ENCODE measurements at regions not wholly inside any gene's neighbourhood (a gene's known extent, or its start where the extent isn't known, plus 50 kb on each side); places are given as distances from the start of the nearest gene placed in this dataset.

GRCh38 chr9:119884438-119884837 is 515.2 kb upstream of the BRINP1 start:
- no peak for TF ChIP-seq CBX2 (IDR thresholded peaks at IDR 0.05; ENCODE audit: borderline replicate concordance, low read depth)
- TF ChIP-seq, protein P1, sequence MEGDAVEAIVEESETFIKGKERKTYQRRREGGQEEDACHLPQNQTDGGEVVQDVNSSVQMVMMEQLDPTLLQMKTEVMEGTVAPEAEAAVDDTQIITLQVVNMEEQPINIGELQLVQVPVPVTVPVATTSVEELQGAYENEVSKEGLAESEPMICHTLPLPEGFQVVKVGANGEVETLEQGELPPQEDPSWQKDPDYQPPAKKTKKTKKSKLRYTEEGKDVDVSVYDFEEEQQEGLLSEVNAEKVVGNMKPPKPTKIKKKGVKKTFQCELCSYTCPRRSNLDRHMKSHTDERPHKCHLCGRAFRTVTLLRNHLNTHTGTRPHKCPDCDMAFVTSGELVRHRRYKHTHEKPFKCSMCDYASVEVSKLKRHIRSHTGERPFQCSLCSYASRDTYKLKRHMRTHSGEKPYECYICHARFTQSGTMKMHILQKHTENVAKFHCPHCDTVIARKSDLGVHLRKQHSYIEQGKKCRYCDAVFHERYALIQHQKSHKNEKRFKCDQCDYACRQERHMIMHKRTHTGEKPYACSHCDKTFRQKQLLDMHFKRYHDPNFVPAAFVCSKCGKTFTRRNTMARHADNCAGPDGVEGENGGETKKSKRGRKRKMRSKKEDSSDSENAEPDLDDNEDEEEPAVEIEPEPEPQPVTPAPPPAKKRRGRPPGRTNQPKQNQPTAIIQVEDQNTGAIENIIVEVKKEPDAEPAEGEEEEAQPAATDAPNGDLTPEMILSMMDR (IDR thresholded peaks at IDR 0.05) = no peak
- no peak for TF ChIP-seq EP300 (IDR thresholded peaks at IDR 0.05)
- TF ChIP-seq SMC3 (IDR thresholded peaks at IDR 0.05) = no peak
- no peak for TF ChIP-seq RNF2 (IDR thresholded peaks at IDR 0.05; ENCODE audit: borderline replicate concordance, low read depth)
- TF ChIP-seq, protein P2, sequence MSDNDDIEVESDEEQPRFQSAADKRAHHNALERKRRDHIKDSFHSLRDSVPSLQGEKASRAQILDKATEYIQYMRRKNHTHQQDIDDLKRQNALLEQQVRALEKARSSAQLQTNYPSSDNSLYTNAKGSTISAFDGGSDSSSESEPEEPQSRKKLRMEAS (IDR thresholded peaks at IDR 0.05) = no peak
- TF ChIP-seq ZSCAN20 (CRISPR knock-in tag; IDR thresholded peaks at IDR 0.05) = no peak
- TF ChIP-seq CHD2 (IDR thresholded peaks at IDR 0.05; ENCODE audit: low read length, partially characterized antibody) = no peak
- no peak for TF ChIP-seq RAD21 (conservative IDR thresholded peaks at IDR 0.05 in 1 of 2, IDR thresholded peaks at IDR 0.05 in 1 of 2)
- TF ChIP-seq TP53 (CRISPR knock-in tag; IDR thresholded peaks at IDR 0.05) = no peak

Data from A549 (cell line).